GM12878 (cell line): ENCODE measurements at regions not wholly inside any gene's neighbourhood (a gene's known extent, or its start where the extent isn't known, plus 50 kb on each side); places are given as distances from the start of the nearest gene placed in this dataset.

Experiments used
- ATAC-seq: fragments of 200-7000 bp; cut with Tn5 transposase; 3 replicates; pipeline ENCODE4 v1.9.1; 2020; ENCODE audit warnings: mild to moderate bottlenecking, moderate library complexity
- BruUV-seq: library from RNA; stranded (reverse); fragments of 400-500 nt; replicated peaks from 2 replicates; lab custom pipeline; 2021; lab: Mats Ljungman, UMichigan
- CTCF ChIA-PET: fragments of 300-600 bp; sonication (Branson Sonifier 250); formaldehyde crosslinking; extraction: SDS; loops from one replicate; lab custom pipeline; 2021; ENCODE audit warnings: inconsistent platforms; lab: Yijun Ruan, JAX
- POLR2A ChIA-PET: fragments of 350-600 bp; formaldehyde crosslinking; extraction: SDS; loops from one replicate; lab custom pipeline; 2021; ENCODE audit warnings: inconsistent platforms; lab: Charles Lee
- RAD21 ChIA-PET: fragments of 300-600 bp; sonication (Branson Sonifier 250); formaldehyde crosslinking; loops from one replicate; lab custom pipeline; 2023; ENCODE audit warnings: antibody characterized with exemption; ENCODE audit not compliant: unreplicated experiment; lab: Charles Lee
- SMC1A ChIA-PET: fragments of 300-600 bp; sonication (Branson Sonifier 250); formaldehyde crosslinking; loops from one replicate; lab custom pipeline; 2023; ENCODE audit not compliant: unreplicated experiment, uncharacterized antibody; lab: Charles Lee
- DNase-seq: peaks from one replicate; pipeline ENCODE4 v3.0.0-alpha.2; 2011; ENCODE audit warnings: low read depth, low spot score
- FAIRE-seq: peaks from 3 replicates; lab custom pipeline; 2011; peaks lifted over from hg19 to GRCh38; lab: Jason Lieb, UNC
- H2AFZ ChIP-seq: 2 replicates; pipeline ENCODE4 v1.6.0; 2011; ENCODE audit warnings: low read depth, low read length, control low read depth; ENCODE audit not compliant: control insufficient read depth
- H3K27ac ChIP-seq: 2 replicates; pipeline ENCODE4 v1.5.1; 2011; ENCODE audit warnings: control low read depth; ENCODE audit not compliant: control insufficient read depth, insufficient read depth
- H3K27me3 ChIP-seq, 2 experiments: replicated peaks in 1 of 2; 2 replicates each; pipeline versions ENCODE4 v1.6.0 to v1.6.1; 2011; ENCODE audit warnings: low read length in 1 of 2; ENCODE audit not compliant: control insufficient read depth in 2 of 2, insufficient read depth in 2 of 2
- H3K36me3 ChIP-seq, 2 experiments: 2 replicates each; pipeline ENCODE4 v1.5.1; 2011; ENCODE audit warnings: low read length in 1 of 2; ENCODE audit not compliant: control insufficient read depth in 2 of 2, insufficient read depth in 2 of 2
- H3K4me1 ChIP-seq: 2 replicates; pipeline ENCODE4 v1.6.1; 2011; ENCODE audit warnings: mild to moderate bottlenecking, low read length, moderate library complexity, mixed read lengths; ENCODE audit not compliant: control insufficient read depth, insufficient read depth
- H3K4me2 ChIP-seq: 2 replicates; pipeline ENCODE4 v1.6.0; 2011; ENCODE audit warnings: control low read depth; ENCODE audit not compliant: control insufficient read depth, insufficient read depth
- H3K4me3 ChIP-seq: fragments of 200-600 bp; sonication (generic); 2 replicates; pipeline ENCODE4 v1.5.1; 2016
- H3K79me2 ChIP-seq: 2 replicates; pipeline ENCODE4 v1.6.0; 2011; ENCODE audit warnings: low read length; ENCODE audit not compliant: control insufficient read depth, insufficient read depth
- H3K9ac ChIP-seq: 2 replicates; pipeline ENCODE4 v1.8.0; 2011; ENCODE audit warnings: low read length, control low read depth, mixed read lengths; ENCODE audit not compliant: control insufficient read depth, insufficient read depth
- H3K9me3 ChIP-seq: replicated peaks from 3 replicates; pipeline ENCODE4 v1.5.1; 2011; ENCODE audit warnings: mild to moderate bottlenecking, low read length; ENCODE audit not compliant: control insufficient read depth, insufficient read depth
- H4K20me1 ChIP-seq: 2 replicates; pipeline ENCODE4 v1.6.0; 2011; ENCODE audit not compliant: control insufficient read depth, insufficient read depth
- ATF2 ChIP-seq: IDR thresholded peaks from 2 replicates; pipeline ENCODE4 v1.6.1; 2012; ENCODE audit warnings: low read length, inconsistent platforms
- BACH1 ChIP-seq: fragments of 450-650 bp; IDR thresholded peaks from 2 replicates; pipeline ENCODE4 v1.6.1; 2017; ENCODE audit warnings: mild to moderate bottlenecking, borderline replicate concordance
- BCLAF1 ChIP-seq: fragments of 450-650 bp; IDR thresholded peaks from 2 replicates; pipeline ENCODE4 v1.6.1; 2017; ENCODE audit warnings: antibody characterized with exemption, mild to moderate bottlenecking, moderate library complexity
- CHD2 ChIP-seq: IDR thresholded peaks from 2 replicates; pipeline ENCODE4 v1.6.1; 2011; ENCODE audit warnings: low read depth, low read length, improper control_type of control experiment, borderline replicate concordance
- ETV6 ChIP-seq, 2 experiments: fragments of 450-650 bp in 1 of 2; IDR thresholded peaks in 1 of 2; conservative IDR thresholded peaks in 1 of 2; 2 replicates each; pipeline ENCODE4 v1.6.1; 2014; ENCODE audit warnings: antibody characterized with exemption in 1 of 2, borderline replicate concordance in 1 of 2, low read depth in 1 of 2, mild to moderate bottlenecking in 1 of 2, moderate library complexity in 1 of 2
- HDAC2 ChIP-seq: fragments of 200-600 bp; sonication (generic); IDR thresholded peaks from 2 replicates; pipeline ENCODE4 v1.6.1; 2017
- IRF3 ChIP-seq: fragments of 450-650 bp; IDR thresholded peaks from 2 replicates; pipeline ENCODE4 v1.6.1; 2014; ENCODE audit warnings: mild to moderate bottlenecking
- MTA3 ChIP-seq: IDR thresholded peaks from 2 replicates; pipeline ENCODE4 v1.6.1; 2012; ENCODE audit warnings: low read length, inconsistent platforms, borderline replicate concordance
- PAX8 ChIP-seq: fragments of 450-650 bp; IDR thresholded peaks from 2 replicates; pipeline ENCODE4 v1.6.1; 2017; ENCODE audit warnings: mild to moderate bottlenecking, moderate library complexity
- POLR2AphosphoS2 ChIP-seq: IDR thresholded peaks from 2 replicates; pipeline ENCODE4 v1.6.1; 2011; ENCODE audit warnings: low read depth, mild to moderate bottlenecking, low read length, improper control_type of control experiment, moderate library complexity
- SREBF2 ChIP-seq: IDR thresholded peaks from 2 replicates; pipeline ENCODE4 v1.6.1; 2012; ENCODE audit warnings: mild to moderate bottlenecking, low read length
- WRNIP1 ChIP-seq: IDR thresholded peaks from 2 replicates; pipeline ENCODE4 v1.6.1; 2011; ENCODE audit warnings: low read depth, low read length, improper control_type of control experiment, borderline replicate concordance
- WGBS: methylation state at CpG from one replicate; pipeline ENCODE4 v1.1.6; 2016; ENCODE audit warnings: low lambda C conversion rate; ENCODE audit not compliant: insufficient replicate concordance, insufficient coverage; ENCODE audit errors: missing lambda C conversion rate; 5-methylcytosine and 5-hydroxymethylcytosine counted together
- in situ Hi-C: fragments of 300-500 bp; cut with MboI; formaldehyde crosslinking; loops from 9 replicates; pipeline ENCODE4 v1.14.3; 2018; ENCODE audit warnings: mixed read lengths
- intact Hi-C: fragments of 100-400 bp; cut with micrococcal nuclease; formaldehyde crosslinking; loops from one replicate; pipeline ENCODE4 v1.14.2; 2022; ENCODE audit not compliant: unreplicated experiment

- ATAC-seq (no peak), FAIRE-seq (no peak), DNase-seq (no peak)
- no peak overlapping the region for H3K4me2 ChIP-seq
- no peak overlapping the region for H3K9ac ChIP-seq
- H4K20me1 ChIP-seq: no peaks in the 10 kb centered on the region
- no peak overlapping the region for H3K4me3 ChIP-seq
- RAD21 ChIA-PET: no interaction called here
- no peak overlapping the region for H3K27ac ChIP-seq
- in situ Hi-C loops: no loop called here
- CTCF ChIA-PET: interaction anchor here (0.9 kb wide), 1 partner anchor 296 kb away, joined by 3 read pairs; no protein-coding TSS in a partner anchor
- TF ChIP-seq SREBF2: no peak
- no peak for TF ChIP-seq ATF2
- TF ChIP-seq PAX8: no peak
- TF ChIP-seq WRNIP1: no peak
- no peak for TF ChIP-seq IRF3
- H3K79me2 ChIP-seq: no peaks in the 10 kb centered on the region
- no peaks in the 10 kb centered on the region for H3K4me1 ChIP-seq
- POLR2A ChIA-PET: no interaction called here
- H2AFZ ChIP-seq: no peak overlapping the region
- SMC1A ChIA-PET: no interaction called here
- no peaks in the 10 kb centered on the region for H3K27me3 ChIP-seq
- no peaks in the 10 kb centered on the region for H3K36me3 ChIP-seq
- no TSS peak for BruUV-seq
- 23% methylated on average over 5 of the region's 5 CpGs for WGBS
- intact Hi-C loops: no loop called here
- no peaks in the 10 kb centered on the region for H3K9me3 ChIP-seq
Measured at GRCh38 chr7:42449431-42449830, 212.4 kb upstream of the GLI3 start.

GRCh38 chr7:42448901-42449300 lies 211.9 kb upstream of the GLI3 start:
- no peaks in the 10 kb centered on the region for H4K20me1 ChIP-seq
- RAD21 ChIA-PET: no interaction called here
- no peak for ATAC-seq
- SMC1A ChIA-PET: no interaction called here
- H3K9me3 ChIP-seq: no peaks in the 10 kb centered on the region
- H3K27me3 ChIP-seq: no peaks in the 10 kb centered on the region
- H2AFZ ChIP-seq: no peak overlapping the region
- no peaks in the 10 kb centered on the region for H3K36me3 ChIP-seq
- CTCF ChIA-PET: interaction anchor here (0.9 kb wide), 1 partner anchor 297 kb away, joined by 3 read pairs; no protein-coding TSS in a partner anchor
- no peak overlapping the region for H3K4me3 ChIP-seq
- in situ Hi-C loops: no loop called here
- no peak overlapping the region for H3K9ac ChIP-seq
- 0% methylated on average over 1 of the region's 1 CpG for WGBS
- H3K4me2 ChIP-seq: no peak overlapping the region
- H3K79me2 ChIP-seq: no peaks in the 10 kb centered on the region
- POLR2A ChIA-PET: no interaction called here
- no peak overlapping the region for H3K27ac ChIP-seq
- FAIRE-seq: no peak
- no peak for DNase-seq
- H3K4me1 ChIP-seq: no peaks in the 10 kb centered on the region
- BruUV-seq: no TSS peak
- intact Hi-C loops: no loop called here
- TF ChIP-seq ETV6 (conservative IDR thresholded peaks at IDR 0.05 in 1 of 2, IDR thresholded peaks at IDR 0.05 in 1 of 2; ENCODE audit: borderline replicate concordance in 1 of 2, low read depth in 1 of 2): no peak
- TF ChIP-seq POLR2AphosphoS2: no peak
- no peak for TF ChIP-seq HDAC2
- no peak for TF ChIP-seq BCLAF1
- TF ChIP-seq MTA3: no peak
- TF ChIP-seq ATF2: no peak
- TF ChIP-seq BACH1: no peak
- no peak for TF ChIP-seq CHD2
